ENCODE measurements at regions not wholly inside any gene's neighbourhood (a gene's known extent, or its start where the extent isn't known, plus 50 kb on each side); places are given as distances from the start of the nearest gene placed in this dataset.

GRCh38 chr5:130966990-130967525, 198.0 kb downstream of the HINT1 start:
- ChIA-PET POLR2A (no interaction called here), CTCF (no interaction called here)
- Mint-ChIP-seq H3K9me3 (ENCODE audit: insufficient read depth) (peaks cover 8% of the 10 kb centered on the region), H3K4me3 (no peak overlapping the region), H3K27ac (no peak overlapping the region), H3K4me1 (ENCODE audit: low read depth) (no peaks in the 10 kb centered on the region), H3K36me3 (ENCODE audit: low read depth) (no peaks in the 10 kb centered on the region), H3K27me3 (ENCODE audit: low read depth) (no peaks in the 10 kb centered on the region)
- DNase-seq (no peak), ATAC-seq (no peak)

- Mint-ChIP-seq H3K4me1 (ENCODE audit: low read depth) (no peaks in the 10 kb centered on the region), H3K36me3 (ENCODE audit: low read depth) (no peaks in the 10 kb centered on the region), H3K4me3 (no peak overlapping the region), H3K27ac (no peak overlapping the region), H3K9me3 (ENCODE audit: insufficient read depth) (peaks cover 8% of the 10 kb centered on the region), H3K27me3 (ENCODE audit: low read depth) (no peaks in the 10 kb centered on the region)
- CTCF ChIA-PET = interaction anchor here (0.7 kb wide), 1 partner anchor 103 kb away, joined by 3 read pairs; no protein-coding TSS in a partner anchor
- no peak for ATAC-seq
- POLR2A ChIA-PET = interaction anchor here (0.6 kb wide), 1 partner anchor 112 kb away, joined by 3 read pairs; no protein-coding TSS in a partner anchor
- DNase-seq = no peak
Observed at GRCh38 chr5:130965920-130966319, 199.1 kb downstream of the HINT1 start.

- no peak overlapping the region for H3K27ac Mint-ChIP-seq
- no peaks in the 10 kb centered on the region for H3K4me1 Mint-ChIP-seq (ENCODE audit: low read depth)
- ATAC-seq = no peak
- H3K27me3 Mint-ChIP-seq (ENCODE audit: low read depth) = no peaks in the 10 kb centered on the region
- no peak overlapping the region for H3K4me3 Mint-ChIP-seq
- ChIA-PET POLR2A (no interaction called here), CTCF (no interaction called here)
- no peak for DNase-seq
- H3K36me3 Mint-ChIP-seq (ENCODE audit: low read depth) = no peaks in the 10 kb centered on the region
- peaks cover 8% of the 10 kb centered on the region for H3K9me3 Mint-ChIP-seq (ENCODE audit: insufficient read depth)
Observed at GRCh38 chr5:130965360-130965759, 199.7 kb downstream of the HINT1 start.

- DNase-seq (no peak), ATAC-seq (no peak)
- Mint-ChIP-seq H3K4me3 (no peak overlapping the region), H3K27me3 (ENCODE audit: low read depth) (no peaks in the 10 kb centered on the region), H3K27ac (no peak overlapping the region), H3K9me3 (ENCODE audit: insufficient read depth) (peaks cover 8% of the 10 kb centered on the region), H3K4me1 (ENCODE audit: low read depth) (no peaks in the 10 kb centered on the region), H3K36me3 (ENCODE audit: low read depth) (no peaks in the 10 kb centered on the region)
- POLR2A ChIA-PET = no interaction called here
- CTCF ChIA-PET = no interaction called here
Observed at GRCh38 chr5:130964231-130965202, 200.5 kb downstream of the HINT1 start.

- Mint-ChIP-seq H3K36me3 (ENCODE audit: low read depth) (no peaks in the 10 kb centered on the region), H3K4me3 (no peak overlapping the region), H3K4me1 (ENCODE audit: low read depth) (no peaks in the 10 kb centered on the region), H3K9me3 (ENCODE audit: insufficient read depth) (peaks cover 8% of the 10 kb centered on the region), H3K27me3 (ENCODE audit: low read depth) (no peaks in the 10 kb centered on the region), H3K27ac (no peak overlapping the region)
- DNase-seq = no peak
- ChIA-PET CTCF (no interaction called here), POLR2A (no interaction called here)
- no peak for ATAC-seq
Observed at GRCh38 chr5:130963798-130964197, 201.3 kb downstream of the HINT1 start.

DNA sequence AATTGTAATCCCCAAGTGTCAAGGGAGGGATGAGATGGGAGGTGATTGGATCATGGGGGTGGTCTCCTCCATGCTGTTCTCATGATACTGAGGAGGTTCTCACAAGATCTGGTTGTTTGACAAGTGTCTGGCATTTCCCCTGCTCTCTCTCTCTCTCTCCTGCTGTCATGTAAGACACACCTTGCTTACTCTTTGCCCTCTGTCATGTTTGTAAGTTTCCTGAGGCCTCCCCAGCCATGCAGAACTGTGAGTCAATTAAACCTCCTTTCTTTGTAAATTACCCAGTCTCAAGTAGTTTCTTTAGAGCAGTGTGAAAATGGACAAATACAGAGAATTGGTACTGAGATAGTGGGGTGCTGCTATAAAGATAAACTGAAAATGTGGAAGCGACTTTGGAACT, 207.9 kb downstream of the HINT1 start:
- Mint-ChIP-seq H3K36me3 (ENCODE audit: low read depth) (no peaks in the 10 kb centered on the region), H3K27me3 (ENCODE audit: low read depth) (no peaks in the 10 kb centered on the region), H3K9me3 (ENCODE audit: insufficient read depth) (peaks cover 1% of the 10 kb centered on the region), H3K4me3 (no peak overlapping the region), H3K4me1 (ENCODE audit: low read depth) (no peaks in the 10 kb centered on the region), H3K27ac (no peak overlapping the region)
- ChIA-PET CTCF (no interaction called here), POLR2A (no interaction called here)
- no peak for ATAC-seq
- DNase-seq = no peak

GRCh38 chr5:130955041-130955440, 210.0 kb downstream of the HINT1 start:
- ChIA-PET POLR2A (no interaction called here), CTCF (no interaction called here)
- ATAC-seq (no peak), DNase-seq (no peak)
- H3K4me1 Mint-ChIP-seq (ENCODE audit: low read depth) = no peaks in the 10 kb centered on the region
- H3K9me3 Mint-ChIP-seq (ENCODE audit: insufficient read depth) = no peaks in the 10 kb centered on the region
- no peak overlapping the region for H3K4me3 Mint-ChIP-seq
- H3K27me3 Mint-ChIP-seq (ENCODE audit: low read depth) = peaks cover 5% of the 10 kb centered on the region
- no peak overlapping the region for H3K27ac Mint-ChIP-seq
- H3K36me3 Mint-ChIP-seq (ENCODE audit: low read depth) = no peaks in the 10 kb centered on the region

DNA sequence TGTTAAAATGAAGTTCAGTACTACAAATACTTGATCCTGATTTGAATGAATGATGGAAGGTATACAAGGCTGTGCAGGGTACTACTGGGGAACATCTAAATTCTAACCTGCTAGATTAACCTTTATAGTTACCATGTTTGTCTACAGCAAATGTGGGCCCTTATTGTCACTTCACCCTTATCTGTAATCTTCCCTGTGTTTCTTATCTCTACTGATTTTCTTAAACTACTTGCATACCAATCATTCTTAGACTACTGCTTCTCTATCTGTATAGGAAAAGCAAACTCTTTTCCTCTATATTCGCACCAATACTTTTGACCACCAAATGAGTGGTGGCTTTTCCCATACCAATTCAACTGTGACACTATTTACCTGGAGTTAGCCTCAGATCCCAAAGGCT, 210.7 kb downstream of the HINT1 start:
- no peaks in the 10 kb centered on the region for H3K36me3 Mint-ChIP-seq (ENCODE audit: low read depth)
- CTCF ChIA-PET = no interaction called here
- ATAC-seq = no peak

GRCh38 chr5:130939059-130939458, 226.0 kb downstream of the HINT1 start:
- Mint-ChIP-seq H3K4me1 (ENCODE audit: low read depth) (no peaks in the 10 kb centered on the region), H3K27ac (no peak overlapping the region), H3K36me3 (ENCODE audit: low read depth) (no peaks in the 10 kb centered on the region), H3K27me3 (ENCODE audit: low read depth) (no peaks in the 10 kb centered on the region), H3K4me3 (no peak overlapping the region), H3K9me3 (ENCODE audit: insufficient read depth) (no peaks in the 10 kb centered on the region)
- ChIA-PET CTCF (no interaction called here), POLR2A (no interaction called here)
- DNase-seq (no peak), ATAC-seq (no peak)

More for the DNA sequence above, 210.7 kb downstream of the HINT1 start:
- Mint-ChIP-seq H3K9me3 (ENCODE audit: insufficient read depth) (no peaks in the 10 kb centered on the region), H3K4me1 (ENCODE audit: low read depth) (no peaks in the 10 kb centered on the region), H3K27me3 (ENCODE audit: low read depth) (peaks cover 5% of the 10 kb centered on the region), H3K4me3 (no peak overlapping the region), H3K27ac (no peak overlapping the region)
- POLR2A ChIA-PET = no interaction called here
- no peak for DNase-seq

DNA sequence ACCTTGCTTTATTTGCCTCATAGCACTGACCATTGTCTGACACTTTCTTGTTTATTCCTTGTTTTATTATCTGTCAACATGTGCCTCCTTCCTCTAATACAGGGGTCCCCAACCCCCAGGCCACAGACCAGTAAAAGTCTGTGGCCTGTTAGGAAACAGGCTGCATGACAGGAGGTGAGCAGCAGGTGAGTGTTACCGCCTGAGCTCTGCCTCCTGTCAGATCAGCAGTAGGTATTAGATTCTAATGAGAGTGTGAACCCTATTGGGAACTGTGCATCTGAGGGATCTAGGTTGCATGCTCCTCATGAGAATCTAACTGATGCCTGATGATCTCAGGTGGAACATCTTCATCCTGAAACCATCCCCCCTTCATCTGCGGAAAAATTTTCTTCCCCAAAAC, 228.0 kb downstream of the HINT1 start:
- POLR2A ChIA-PET = no interaction called here
- no peak for DNase-seq
- Mint-ChIP-seq H3K36me3 (ENCODE audit: low read depth) (no peaks in the 10 kb centered on the region), H3K4me3 (no peak overlapping the region), H3K27me3 (ENCODE audit: low read depth) (no peaks in the 10 kb centered on the region), H3K9me3 (ENCODE audit: insufficient read depth) (no peaks in the 10 kb centered on the region), H3K27ac (no peak overlapping the region), H3K4me1 (ENCODE audit: low read depth) (no peaks in the 10 kb centered on the region)
- no peak for ATAC-seq
- CTCF ChIA-PET = no interaction called here

GRCh38 chr5:130923543-130924124, 241.4 kb downstream of the HINT1 start:
- Mint-ChIP-seq H3K36me3 (ENCODE audit: low read depth) (no peaks in the 10 kb centered on the region), H3K4me1 (ENCODE audit: low read depth) (no peaks in the 10 kb centered on the region), H3K9me3 (ENCODE audit: insufficient read depth) (no peaks in the 10 kb centered on the region), H3K4me3 (no peak overlapping the region), H3K27me3 (ENCODE audit: low read depth) (no peaks in the 10 kb centered on the region), H3K27ac (no peak overlapping the region)
- ATAC-seq (no peak), DNase-seq (no peak)
- ChIA-PET POLR2A (no interaction called here), CTCF (no interaction called here)

GRCh38 chr5:130912088-130912487, 253.0 kb downstream of the HINT1 start:
- Mint-ChIP-seq H3K4me1 (ENCODE audit: low read depth) (no peaks in the 10 kb centered on the region), H3K27me3 (ENCODE audit: low read depth) (no peaks in the 10 kb centered on the region), H3K4me3 (no peak overlapping the region), H3K9me3 (ENCODE audit: insufficient read depth) (no peaks in the 10 kb centered on the region), H3K27ac (no peak overlapping the region), H3K36me3 (ENCODE audit: low read depth) (no peaks in the 10 kb centered on the region)
- ChIA-PET CTCF (no interaction called here), POLR2A (no interaction called here)
- DNase-seq (no peak), ATAC-seq (no peak)

Data from activated CD8-positive, alpha-beta T cell treated with anti-CD3 and anti-CD28 coated beads, Interleukin-2, amount 10 ng/mL, durations not matched to agents 7 days and 5 days (primary cell).